Embryonic facial prominence (tissue), 1 donor: ENCODE measurements at regions not wholly inside any gene's neighbourhood (a gene's known extent, or its start where the extent isn't known, plus 50 kb on each side); places are given as distances from the start of the nearest gene placed in this dataset.
"Not testable (repeated sequence)": the region's sequence is repeated elsewhere in the genome, so short reads cannot be mapped to it uniquely, and the experiment has no call there.

Source experiments
- DNase-seq: peaks from one replicate; pipeline ENCODE4 v3.0.0-alpha.2; 2016; ENCODE audit errors: extremely low spot score

GRCh38 chr5:110923971-110924370 lies 147.5 kb upstream of the TSLP start:
- DNase-seq = no peak

GRCh38 chr5:110925398-110925797 lies 146.1 kb upstream of the TSLP start:
- DNase-seq = no peak

DNA sequence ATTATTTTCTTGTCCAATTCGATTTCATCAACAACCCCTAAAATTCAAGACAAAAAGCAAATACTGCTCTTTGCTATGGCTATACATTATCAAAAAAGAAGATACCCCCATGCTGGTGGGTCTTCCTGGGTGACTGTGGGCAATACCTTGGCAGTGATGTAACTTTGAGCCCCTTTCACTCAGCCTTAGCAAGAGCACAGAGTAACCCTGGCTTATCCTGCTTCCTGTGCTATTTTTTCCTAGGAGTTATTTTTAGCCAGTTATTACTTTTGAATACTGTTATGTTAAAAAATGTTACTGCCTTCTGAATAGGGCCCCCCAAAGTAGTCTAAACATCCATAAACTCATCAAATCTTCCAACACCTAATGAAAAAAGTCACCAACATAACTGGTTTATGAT lies 145.6 kb upstream of the TSLP start:
- no peak for DNase-seq

DNA sequence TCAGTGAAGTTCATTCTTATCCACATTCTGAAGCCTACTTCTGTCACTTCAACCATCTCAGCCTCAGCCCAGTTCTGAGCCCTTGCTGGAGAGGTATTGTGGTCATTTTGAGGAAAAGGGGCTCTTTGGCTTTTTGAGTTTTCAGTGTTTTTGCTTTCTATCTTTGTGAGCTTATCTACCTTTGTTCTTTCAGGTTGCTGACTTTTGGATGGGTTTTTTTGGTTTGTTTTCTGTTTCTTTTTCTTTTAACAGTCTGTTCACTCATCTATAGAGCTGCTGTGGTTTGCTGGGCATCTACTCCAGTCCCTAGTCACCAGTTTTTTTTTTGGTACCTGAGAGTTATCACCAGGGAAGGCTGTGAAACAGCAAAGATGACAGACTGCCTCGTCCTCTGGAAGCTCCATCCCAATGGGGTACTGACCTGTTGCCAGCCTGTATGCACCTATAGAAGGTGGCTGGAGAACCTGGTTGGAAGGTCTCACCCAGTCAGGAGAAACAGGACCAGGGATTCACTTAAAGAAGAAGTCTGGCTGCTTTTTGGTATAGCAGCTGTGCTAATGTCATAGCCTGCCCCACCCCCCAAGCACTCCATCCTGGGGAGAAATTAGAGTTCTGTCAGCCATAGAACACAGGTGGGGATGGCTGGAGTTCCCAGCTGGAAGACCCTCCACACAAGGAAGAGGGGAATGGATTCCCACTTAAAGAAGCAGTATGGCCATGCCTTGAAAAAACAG lies 138.6 kb upstream of the TSLP start:
- no peak for DNase-seq

DNA sequence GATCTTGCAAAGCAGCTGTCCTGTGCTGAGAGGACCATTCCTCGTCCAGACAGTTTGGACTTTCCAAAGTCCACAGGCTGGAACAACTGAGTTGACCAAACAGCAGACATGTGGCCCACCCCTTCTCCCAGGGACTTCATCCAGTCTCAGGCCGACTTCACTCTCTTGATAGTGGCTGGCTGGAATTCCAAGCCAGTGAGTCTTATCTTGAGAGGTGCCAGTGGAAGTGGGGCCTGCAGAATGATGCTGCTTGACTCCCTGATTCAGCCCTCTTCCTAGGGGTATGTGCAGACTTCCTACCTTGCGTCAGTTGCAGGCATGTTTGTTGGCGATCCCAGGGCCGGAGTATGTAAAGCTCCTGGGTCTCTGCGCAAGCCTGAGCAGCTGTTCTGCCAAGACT lies 131.4 kb upstream of the TSLP start:
- DNase-seq = no peak

GRCh38 chr5:110945874-110946436 lies 125.6 kb upstream of the TSLP start:
- DNase-seq = no peak

GRCh38 chr5:110951373-110951791 lies 120.1 kb upstream of the TSLP start:
- no peak for DNase-seq

- no peak for DNase-seq
Observed at GRCh38 chr5:110956280-110956912, 115.1 kb upstream of the TSLP start.

DNA sequence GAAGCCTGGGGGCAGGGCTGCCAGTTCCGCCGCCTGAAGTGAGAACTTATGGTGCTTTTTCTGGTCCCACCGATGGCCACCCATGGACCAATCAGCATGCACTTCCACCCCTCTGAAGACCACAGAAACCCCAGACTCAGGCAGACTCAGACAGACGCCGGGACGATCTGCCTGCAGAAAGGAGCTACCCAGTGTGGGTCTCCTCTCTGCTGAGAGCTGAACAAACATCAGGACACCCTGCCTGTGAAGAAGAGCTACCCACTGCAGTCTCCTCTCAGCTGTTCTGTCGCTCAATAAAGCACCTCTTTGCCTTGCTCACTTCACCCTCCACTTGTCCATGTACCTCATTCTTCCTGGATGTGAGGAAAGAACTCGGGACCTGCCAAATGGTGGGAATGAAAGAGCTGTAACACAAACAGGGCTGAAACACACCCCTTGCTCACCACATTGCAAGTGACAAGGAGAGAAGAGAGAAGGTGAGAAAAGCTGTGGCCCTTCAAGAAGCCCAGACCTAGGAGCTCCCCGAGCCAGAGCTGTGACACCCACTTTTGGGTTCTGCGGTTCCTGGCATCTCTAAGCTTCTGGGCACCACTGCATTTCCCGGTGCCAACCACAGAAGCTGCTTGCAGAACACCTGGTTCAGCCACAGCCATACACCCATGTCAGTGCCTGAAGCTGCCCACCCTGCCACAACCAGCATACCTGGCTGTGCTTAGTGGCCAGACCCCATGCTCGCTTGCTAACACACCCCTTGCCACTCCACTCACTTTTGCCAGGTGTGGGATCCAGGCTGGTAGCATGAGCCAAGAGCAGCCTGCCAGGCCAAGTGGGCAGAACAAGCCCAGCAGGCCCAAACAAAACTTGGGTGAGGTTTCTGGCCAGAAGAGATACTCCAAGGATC lies 114.3 kb upstream of the TSLP start:
- no peak for DNase-seq

DNA sequence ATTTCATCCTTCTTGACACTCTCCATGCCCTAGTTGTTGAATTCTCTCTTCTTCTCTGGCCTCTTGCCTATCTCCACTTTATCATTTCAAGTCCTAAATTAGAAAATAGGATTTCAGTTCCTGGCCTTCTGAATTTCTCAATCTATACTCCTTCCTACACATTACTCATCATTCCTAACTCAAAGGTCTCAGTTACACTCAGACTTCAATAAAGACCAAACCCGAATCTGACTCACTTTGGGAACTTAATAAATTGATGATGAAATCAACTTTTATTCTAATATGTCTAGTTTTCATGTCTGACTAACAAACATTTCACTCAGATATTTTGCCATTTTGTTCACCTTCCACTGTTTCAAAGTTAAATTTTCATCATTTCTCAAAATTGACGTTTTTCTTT lies 113.6 kb upstream of the TSLP start:
- no peak for DNase-seq

- no peak for DNase-seq
Observed at GRCh38 chr5:110963495-110963894, 108.0 kb upstream of the TSLP start.

- DNase-seq = no peak
Observed at GRCh38 chr5:110965773-110966581, 105.5 kb upstream of the TSLP start.

- no peak for DNase-seq
Observed at GRCh38 chr5:110968246-110969005, 103.1 kb upstream of the TSLP start.

DNA sequence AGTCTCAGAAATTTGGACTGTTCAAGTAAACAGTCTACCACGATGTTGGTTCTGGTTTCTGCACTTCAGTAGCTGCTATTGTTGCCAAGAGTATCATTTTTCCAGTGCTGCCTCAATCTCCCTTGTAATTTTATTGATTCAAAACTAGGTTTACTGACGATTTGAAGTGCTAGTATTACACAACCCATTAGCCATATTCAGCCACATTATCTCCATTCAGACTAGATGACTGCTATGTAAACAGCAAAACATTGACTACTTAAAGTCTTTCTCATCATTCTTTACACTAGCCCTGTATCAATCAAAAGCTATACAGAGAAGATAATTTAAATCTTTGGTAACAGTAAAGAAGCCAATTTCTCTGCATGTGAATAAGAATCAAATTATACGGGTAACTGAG lies 102.0 kb upstream of the TSLP start:
- no peak for DNase-seq

- no peak for DNase-seq
Observed at GRCh38 chr5:110973510-110973909, 98.0 kb upstream of the TSLP start.

GRCh38 chr5:110977915-110978314 lies 93.6 kb upstream of the TSLP start:
- DNase-seq = no peak

DNA sequence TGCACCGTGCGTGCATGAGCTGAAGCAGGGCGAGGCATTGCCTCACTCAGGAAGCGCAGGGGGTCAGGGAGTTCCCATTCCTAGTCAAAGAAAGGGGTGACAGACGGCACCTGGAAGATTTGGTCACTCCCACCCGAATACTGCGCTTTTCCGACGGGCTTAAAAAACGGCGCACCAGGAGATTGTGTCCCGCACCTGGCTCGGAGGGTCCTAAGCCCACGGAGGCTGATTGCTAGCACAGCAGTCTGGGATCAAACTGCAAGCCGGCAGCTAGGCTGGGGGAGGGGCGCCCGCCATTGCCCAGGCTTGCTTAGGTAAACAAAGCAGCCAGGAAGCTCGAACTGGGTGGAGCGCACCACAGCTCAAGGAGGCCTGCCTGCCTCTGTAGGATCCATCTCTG lies 85.6 kb upstream of the TSLP start:
- DNase-seq = not testable (repeated sequence)

- DNase-seq = not testable (repeated sequence)
Observed at GRCh38 chr5:110987573-110987972, 83.9 kb upstream of the TSLP start.

GRCh38 chr5:110996742-110997141 lies 74.8 kb upstream of the TSLP start:
- no peak for DNase-seq

DNA sequence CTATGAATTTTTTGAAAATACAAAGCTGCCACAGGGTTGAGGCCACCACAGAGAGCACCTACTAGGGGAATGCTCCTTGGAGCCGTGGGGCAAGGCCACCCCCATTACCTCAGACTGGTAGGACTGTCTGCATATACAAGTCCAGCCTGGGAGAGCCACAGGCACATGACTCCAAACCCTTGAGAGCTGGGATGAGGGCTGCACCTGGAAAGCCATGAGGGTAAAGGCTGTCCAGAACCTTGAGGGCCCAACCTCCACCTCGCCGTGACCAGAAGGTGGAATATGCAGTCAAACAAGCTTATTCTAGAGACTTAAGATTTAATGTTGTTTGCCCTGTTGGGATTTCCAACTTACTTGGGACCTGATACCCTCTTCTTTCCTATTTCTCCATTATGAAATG lies 69.5 kb upstream of the TSLP start:
- no peak for DNase-seq

DNA sequence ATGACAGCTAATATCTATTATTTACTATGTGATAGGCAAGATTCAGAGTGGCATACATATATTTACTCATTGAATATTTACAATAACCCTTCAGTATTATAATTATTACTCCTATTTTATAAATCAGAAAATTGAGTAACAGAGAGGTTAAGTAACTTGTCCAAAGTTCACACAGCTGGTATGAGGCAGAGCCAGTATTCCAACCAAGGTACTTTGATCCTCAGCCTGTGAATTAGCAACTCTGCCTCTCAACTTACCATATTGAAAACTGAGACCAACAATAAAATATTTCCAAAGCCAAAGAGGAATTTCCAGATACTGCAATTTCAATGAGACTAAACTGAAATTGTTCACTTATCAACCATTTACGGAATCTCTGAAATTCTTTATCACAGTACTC lies 67.9 kb upstream of the TSLP start:
- no peak for DNase-seq
